Adrenal gland (tissue), 9 donors: ENCODE measurements at regions not wholly inside any gene's neighbourhood (a gene's known extent, or its start where the extent isn't known, plus 50 kb on each side); places are given as distances from the start of the nearest gene placed in this dataset.
"Not testable (repeated sequence)": the region's sequence is repeated elsewhere in the genome, so short reads cannot be mapped to it uniquely, and the experiment has no call there.

ENCODE experiments used
- DNase-seq, 7 donors: peaks; one replicate each; pipeline ENCODE4 v3.0.0-alpha.2; 2019 to 2020
- H3K27ac ChIP-seq, 5 donors: fragments of 200-600 bp; sonication (generic) in 4 of 5; 1 replicate in 3 of 5; 2 replicates in 2 of 5; pipeline versions ENCODE4 v1.5.1 to v1.8.0; 2016 to 2020; ENCODE audit warnings: mild to moderate bottlenecking in 1 of 5
- H3K27me3 ChIP-seq: fragments of 200-600 bp; 2 replicates; pipeline ENCODE4 v1.8.0; 2021
- H3K36me3 ChIP-seq, 2 donors: fragments of 200-600 bp; replicated peaks in 1 of 2; 1 replicate in 1 of 2; 2 replicates in 1 of 2; pipeline versions ENCODE4 v1.5.1 to v1.8.0; 2018 to 2022
- H3K4me1 ChIP-seq, 2 donors: fragments of 200-600 bp; replicated peaks in 1 of 2; 1 replicate in 1 of 2; 2 replicates in 1 of 2; pipeline versions ENCODE4 v1.5.1 to v1.8.0; 2018 to 2021
- H3K4me3 ChIP-seq, 4 donors: fragments of 200-600 bp; sonication (generic) in 3 of 4; one replicate each; pipeline ENCODE4 v1.5.1; 2016 to 2018
- H3K9me3 ChIP-seq, 3 donors: fragments of 200-600 bp; sonication (generic) in 1 of 3; replicated peaks in 1 of 3; 1 replicate in 2 of 3; 2 replicates in 1 of 3; pipeline versions ENCODE4 v1.5.1 to v1.8.0; 2016 to 2021
- CTCF ChIP-seq, 6 experiments: fragments of 450-650 bp in 4 of 6; fragments of 200-600 bp in 2 of 6; sonication (generic) in 1 of 6; IDR thresholded peaks; 1 replicate in 5 of 6; 2 replicates in 1 of 6; pipeline versions ENCODE4 v1.5.1 to v1.8.0; 2016 to 2021; ENCODE audit warnings: antibody characterized with exemption in 6 of 6, mild to moderate bottlenecking in 2 of 6, moderate library complexity in 1 of 6
- POLR2A ChIP-seq, 2 donors: fragments of 450-650 bp; IDR thresholded peaks; one replicate each; pipeline ENCODE4 v1.6.1; 2017; ENCODE audit warnings: antibody characterized with exemption in 2 of 2, mild to moderate bottlenecking in 2 of 2, moderate library complexity in 1 of 2
- WGBS, 4 donors: extraction: QIAGEN DNeasy Blood & Tissue Kit in 2 of 4; methylation state at CpG; one replicate each; pipeline versions ENCODE4 v1.1.5 to v1.1.7; 2013 to 2017; 5-methylcytosine and 5-hydroxymethylcytosine counted together
- intact Hi-C, 2 donors: fragments of 100-400 bp; cut with DNase I; formaldehyde crosslinking; loops; one replicate each; pipeline versions ENCODE4 v1.14.1 to v1.15.0; 2022 to 2023
- donor health status: healthy with polysubstance abuse.
- donor health status: Bipolar disorder and iron deficiency.
- donor health status: DM: yes; HTN: yes; CAD: no.
- donor health status: DM: no; HTN: no; CAD: no.
- donor health status: DM: no; HTN: no; CAD: no.

GRCh38 chr7:66467887-66468286 lies 160.8 kb upstream of the KCTD7 start:
- WGBS, 4 donors, result 96 to 100% (median 98%) methylated on average over 2 of the region's 2 CpGs
- TF ChIP-seq CTCF (IDR thresholded peaks at IDR 0.05), result no peak
- no peak for TF ChIP-seq POLR2A (IDR thresholded peaks at IDR 0.05)
- intact Hi-C loops, result no loop called here
- no peaks in the 10 kb centered on the region for H3K9me3 ChIP-seq
- H3K4me3 ChIP-seq, result no peak overlapping the region
- no peaks in the 10 kb centered on the region for H3K27me3 ChIP-seq
- peak overlapping the region in 1 of 5 donors; percentile 6 for H3K27ac ChIP-seq
- no peaks in the 10 kb centered on the region for H3K36me3 ChIP-seq
- peaks cover 16 to 23% of the 10 kb centered on the region in 2 donors for H3K4me1 ChIP-seq
- DNase-seq, result no peak

- DNase-seq, H3K4me3 ChIP-seq, H3K9me3 ChIP-seq, H3K36me3 ChIP-seq, intact Hi-C loops, H3K27me3 ChIP-seq, H3K27ac ChIP-seq, H3K4me1 ChIP-seq: not testable (repeated sequence)
- 84 to 91% (median 87%) methylated on average over 3 of the region's 3 CpGs for WGBS, 4 donors
Measured at GRCh38 chr7:66473064-66473463, 155.6 kb upstream of the KCTD7 start.

GRCh38 chr7:66474441-66474840 lies 154.2 kb upstream of the KCTD7 start:
- intact Hi-C loops, result no loop called here
- Histone ChIP-seq H3K4me1 (peaks cover 5 to 7% of the 10 kb centered on the region in 2 donors), H3K27ac (no peak overlapping the region), H3K9me3 (no peaks in the 10 kb centered on the region), H3K4me3 (no peak overlapping the region), H3K36me3 (peaks cover 0 to 4% of the 10 kb centered on the region in 2 donors), H3K27me3 (no peaks in the 10 kb centered on the region)
- WGBS, 4 donors, result 91 to 97% (median 95%) methylated on average over 13 to 45 of the region's 45 CpGs
- DNase-seq, result no peak
- TF ChIP-seq CTCF (IDR thresholded peaks at IDR 0.05) (no peak), POLR2A (IDR thresholded peaks at IDR 0.05) (no peak)

GRCh38 chr7:66476056-66476455 lies 152.6 kb upstream of the KCTD7 start:
- H3K9me3 ChIP-seq, intact Hi-C loops, H3K36me3 ChIP-seq, H3K4me1 ChIP-seq, H3K27me3 ChIP-seq, DNase-seq, H3K4me3 ChIP-seq, H3K27ac ChIP-seq: not testable (repeated sequence)
- 89 to 95% (median 94%) methylated on average over 3 of the region's 3 CpGs for WGBS, 4 donors

- H3K9me3 ChIP-seq, H3K27ac ChIP-seq, intact Hi-C loops, DNase-seq, H3K4me3 ChIP-seq, H3K4me1 ChIP-seq, H3K36me3 ChIP-seq, H3K27me3 ChIP-seq: not testable (repeated sequence)
- 87 to 92% (median 88%) methylated on average over 3 of the region's 3 CpGs for WGBS, 4 donors
Measured at GRCh38 chr7:66477822-66478397, 150.8 kb upstream of the KCTD7 start.

GRCh38 chr7:66481229-66481628 lies 147.5 kb upstream of the KCTD7 start:
- H3K27me3 ChIP-seq, H3K27ac ChIP-seq, H3K4me1 ChIP-seq, DNase-seq, intact Hi-C loops, H3K36me3 ChIP-seq, H3K4me3 ChIP-seq, H3K9me3 ChIP-seq: not testable (repeated sequence)
- 67 to 100% (median 98%) methylated on average over 1 of the region's 1 CpG for WGBS, 4 donors

GRCh38 chr7:66489065-66489464 lies 139.6 kb upstream of the KCTD7 start:
- H3K9me3 ChIP-seq, H3K27ac ChIP-seq, DNase-seq, H3K27me3 ChIP-seq, H3K4me3 ChIP-seq, H3K36me3 ChIP-seq, intact Hi-C loops: not testable (repeated sequence)
- H3K4me1 ChIP-seq, result peaks cover 5 to 12% of the 10 kb centered on the region in 2 donors
- 97 to 99% (median 98%) methylated on average over 8 of the region's 8 CpGs for WGBS, 4 donors

GRCh38 chr7:66489741-66490140 lies 138.9 kb upstream of the KCTD7 start:
- H3K4me3 ChIP-seq, H3K9me3 ChIP-seq, H3K36me3 ChIP-seq, H3K27ac ChIP-seq, H3K27me3 ChIP-seq, DNase-seq: not testable (repeated sequence)
- intact Hi-C loops, result loop anchor here in 1 of 2 donors (10.0 kb wide), 1 partner anchor 65 kb away; no protein-coding TSS in a partner anchor
- peaks cover 5 to 19% of the 10 kb centered on the region in 2 donors for H3K4me1 ChIP-seq
- 32 to 53% (median 51%) methylated on average over 2 of the region's 2 CpGs for WGBS, 4 donors

- not testable (repeated sequence) for H3K9me3 ChIP-seq, H3K27ac ChIP-seq, H3K4me3 ChIP-seq, H3K27me3 ChIP-seq, H3K36me3 ChIP-seq
- DNase-seq, result peak in 2 of 7 donors; percentile 10 to 15
- peaks cover 5 to 19% of the 10 kb centered on the region in 2 donors for H3K4me1 ChIP-seq
- 87 to 93% (median 89%) methylated on average over 7 to 10 of the region's 11 CpGs for WGBS, 4 donors
- intact Hi-C loops, result loop anchor here in 1 of 2 donors (10.0 kb wide), 1 partner anchor 66 kb away; no protein-coding TSS in a partner anchor
Measured at GRCh38 chr7:66490979-66491378, 137.7 kb upstream of the KCTD7 start.
